ENCODE measurements at regions not wholly inside any gene's neighbourhood (a gene's known extent, or its start where the extent isn't known, plus 50 kb on each side); places are given as distances from the start of the nearest gene placed in this dataset.

- TF ChIP-seq ZNF75A (CRISPR knock-in tag; IDR thresholded peaks at IDR 0.05) (no peak), ZNF134 (CRISPR knock-in tag; conservative IDR thresholded peaks at IDR 0.05) (no peak), CTBP1 (IDR thresholded peaks at IDR 0.05; ENCODE audit: borderline replicate concordance) (no peak), CHAMP1 (IDR thresholded peaks at IDR 0.05) (no peak), ATF7 (IDR thresholded peaks at IDR 0.05) (no peak)
These were observed 328.7 kb downstream of the CTTN start (continued) for GRCh38 chr11:70727021-70727420.

- no peaks in the 10 kb centered on the region; the same call in 1 of the 2 replicates for H4K20me1 ChIP-seq (replicated peaks; ENCODE audit: control insufficient read depth, insufficient read depth, low read length)
- WGBS (ENCODE audit: insufficient coverage, low coverage, missing lambda C conversion rate), result 1% methylated on average over 15 of the region's 15 CpGs
- H3K36me3 ChIP-seq (ENCODE audit: control insufficient read depth, insufficient read depth, low read length), result no peaks in the 10 kb centered on the region
- H3K9ac ChIP-seq (ENCODE audit: insufficient read depth in 1 of 2, low read depth in 2 of 2, low read length in 2 of 2), result no peak overlapping the region
- peaks cover 0 to 5% of the 10 kb centered on the region in 2 experiments; a peak in 2 of 5 replicates for H3K4me1 ChIP-seq (replicated peaks in 1 of 2; ENCODE audit: control insufficient read depth in 2 of 2, insufficient read depth in 2 of 2, low read length in 2 of 2)
- H3K4me3 ChIP-seq, result no peak overlapping the region
- ATAC-seq (no peak), DNase-seq (ENCODE audit: extremely low read depth in 1 of 4, low spot score in 3 of 4) (no peak), FAIRE-seq (no peak)
- H3K79me2 ChIP-seq (ENCODE audit: control insufficient read depth, insufficient read depth, low read length), result no peaks in the 10 kb centered on the region
- H3K27ac ChIP-seq (ENCODE audit: extremely low read depth, low read depth, low read length), result no peak overlapping the region
- ChIA-PET POLR2A (interaction anchor here (0.6 kb wide), 1 partner anchor 16 kb away, joined by 5 read pairs; no protein-coding TSS in a partner anchor), CTCF (ENCODE audit: low intra/inter-chr PET ratio) (no interaction called here)
- intact Hi-C loops (cut with micrococcal nuclease), result no loop called here
- in situ Hi-C loops (cut with MboI), result no loop called here
- H2AFZ ChIP-seq (ENCODE audit: low read depth, low read length), result no peak overlapping the region
- H3K27me3 ChIP-seq (ENCODE audit: control insufficient read depth in 2 of 2, insufficient read depth in 2 of 2, low read length in 2 of 2), result peaks cover 5 to 53% of the 10 kb centered on the region in 2 experiments; a peak in 3 of 5 replicates
- H3K9me1 ChIP-seq (ENCODE audit: control insufficient read depth, insufficient read depth, low read length), result no peaks in the 10 kb centered on the region
- no peak overlapping the region for H3K4me2 ChIP-seq (ENCODE audit: insufficient read depth, low read length)
- H3K9me3 ChIP-seq (replicated peaks; ENCODE audit: control insufficient read depth, insufficient read depth, low read depth, low read length), result no peaks in the 10 kb centered on the region; the same call in 1 of the 2 replicates
- BruUV-seq (replicated peaks), result no TSS peak
- TF ChIP-seq TGIF2 (CRISPR knock-in tag; IDR thresholded peaks at IDR 0.05) (no peak), CREB5 (CRISPR knock-in tag; IDR thresholded peaks at IDR 0.05) (no peak), TCFL5 (CRISPR knock-in tag; conservative IDR thresholded peaks at IDR 0.05) (no peak), ZBED1 (IDR thresholded peaks at IDR 0.05) (no peak), E2F1 (CRISPR knock-in tag; IDR thresholded peaks at IDR 0.05) (no peak), IFI16 (CRISPR knock-in tag; IDR thresholded peaks at IDR 0.05) (no peak), PML (IDR thresholded peaks at IDR 0.05; ENCODE audit: low read length) (no peak)
These were observed 329.7 kb downstream of the CTTN start for GRCh38 chr11:70727899-70728620.

Data from K562 (cell line).